Osteocyte (in vitro differentiated cells): ENCODE measurements at regions not wholly inside any gene's neighbourhood (a gene's known extent, or its start where the extent isn't known, plus 50 kb on each side); places are given as distances from the start of the nearest gene placed in this dataset.

Experiments used
- DNase-seq: peaks from one replicate; pipeline ENCODE4 v3.0.0; 2021; ENCODE audit warnings: mixed read lengths; ENCODE audit not compliant: unreplicated experiment; ENCODE audit errors: extremely low spot score
- H3K27ac Mint-ChIP-seq: one replicate; pipeline ENCODE4 v1.8.0; 2021; ENCODE audit warnings: mild to moderate bottlenecking, mixed read lengths; ENCODE audit not compliant: unreplicated experiment
- H3K27me3 Mint-ChIP-seq: one replicate; pipeline ENCODE4 v1.8.0; 2021; ENCODE audit warnings: mixed read lengths; ENCODE audit not compliant: unreplicated experiment
- H3K36me3 Mint-ChIP-seq: one replicate; pipeline ENCODE4 v1.8.0; 2021; ENCODE audit warnings: mixed read lengths; ENCODE audit not compliant: unreplicated experiment
- H3K4me1 Mint-ChIP-seq: one replicate; pipeline ENCODE4 v1.8.0; 2021; ENCODE audit warnings: mixed read lengths; ENCODE audit not compliant: unreplicated experiment
- H3K4me3 Mint-ChIP-seq: one replicate; pipeline ENCODE4 v1.8.0; 2021; ENCODE audit warnings: mild to moderate bottlenecking, moderate library complexity, mixed read lengths; ENCODE audit not compliant: unreplicated experiment
- H3K9me3 Mint-ChIP-seq: one replicate; pipeline ENCODE4 v1.8.0; 2021; ENCODE audit warnings: mixed read lengths; ENCODE audit not compliant: unreplicated experiment
- CTCF ChIP-seq: fragments of 200-600 bp; sonication (generic); IDR thresholded peaks from 2 replicates; pipeline ENCODE4 v1.5.0; 2021; ENCODE audit warnings: antibody characterized with exemption, mild to moderate bottlenecking, moderate library complexity

- Mint-ChIP-seq H3K36me3 (no peaks in the 10 kb centered on the region), H3K4me3 (no peak overlapping the region), H3K27me3 (no peaks in the 10 kb centered on the region), H3K9me3 (peaks cover 6% of the 10 kb centered on the region), H3K27ac (no peak overlapping the region), H3K4me1 (no peaks in the 10 kb centered on the region)
- DNase-seq, result no peak
- TF ChIP-seq CTCF, result no peak
Measured at GRCh38 chr1:2909797-2910196, 108.3 kb upstream of the TTC34 start.

- Mint-ChIP-seq H3K4me1 (no peaks in the 10 kb centered on the region), H3K9me3 (peaks cover 7% of the 10 kb centered on the region), H3K4me3 (no peak overlapping the region), H3K36me3 (no peaks in the 10 kb centered on the region), H3K27ac (no peak overlapping the region), H3K27me3 (no peaks in the 10 kb centered on the region)
- DNase-seq, result no peak
- TF ChIP-seq CTCF, result no peak
Measured at GRCh38 chr1:2910211-2910610, 108.7 kb upstream of the TTC34 start.

DNA sequence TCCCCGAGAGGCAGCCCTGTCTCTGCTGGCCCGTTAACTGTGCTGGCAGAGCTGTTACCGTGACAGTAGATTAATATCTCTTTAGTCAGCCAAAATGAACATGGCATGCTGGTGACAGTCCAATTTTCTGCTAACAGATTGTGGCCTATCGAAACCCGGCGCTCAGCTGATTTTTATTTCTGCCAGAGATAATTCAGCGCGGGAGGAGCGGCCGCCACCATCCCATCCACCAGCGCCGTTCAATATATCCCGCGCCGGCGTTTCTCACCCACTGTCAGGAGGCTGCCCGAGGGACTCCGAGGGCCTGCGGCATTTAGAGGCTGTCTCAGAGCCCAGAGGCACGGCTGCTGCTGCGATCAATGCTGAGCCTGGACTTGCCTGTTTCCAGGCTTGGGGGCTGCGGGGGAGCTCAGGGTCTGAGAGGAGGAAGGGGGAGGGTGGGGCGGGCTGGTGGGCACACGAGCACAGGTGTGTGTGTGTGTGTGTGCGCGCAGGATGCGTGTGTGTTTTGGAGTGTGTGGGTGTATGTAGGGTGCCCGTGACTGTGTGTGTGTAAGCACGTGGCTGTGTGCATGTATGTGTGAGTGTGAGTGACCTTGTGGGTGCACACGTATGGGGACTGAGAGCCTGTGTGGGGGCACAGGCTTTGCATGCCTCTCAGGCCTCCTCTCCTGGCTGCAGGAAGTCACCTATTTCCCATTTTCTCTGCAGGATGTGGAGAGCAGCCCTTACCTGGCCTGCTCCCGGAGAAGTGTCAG lies 109.7 kb upstream of the ACTRT2 start:
- no peak for DNase-seq
- no peaks in the 10 kb centered on the region for H3K27me3 Mint-ChIP-seq
- no peak for TF ChIP-seq CTCF
- H3K36me3 Mint-ChIP-seq, result no peaks in the 10 kb centered on the region
- H3K27ac Mint-ChIP-seq, result no peak overlapping the region
- H3K4me3 Mint-ChIP-seq, result no peak overlapping the region
- H3K4me1 Mint-ChIP-seq, result no peaks in the 10 kb centered on the region
- peaks cover 16% of the 10 kb centered on the region for H3K9me3 Mint-ChIP-seq

GRCh38 chr1:2912424-2913061 lies 108.7 kb upstream of the ACTRT2 start:
- no peaks in the 10 kb centered on the region for H3K4me1 Mint-ChIP-seq
- TF ChIP-seq CTCF, result no peak
- no peaks in the 10 kb centered on the region for H3K27me3 Mint-ChIP-seq
- H3K27ac Mint-ChIP-seq, result no peak overlapping the region
- H3K4me3 Mint-ChIP-seq, result no peak overlapping the region
- no peaks in the 10 kb centered on the region for H3K36me3 Mint-ChIP-seq
- no peak for DNase-seq
- peaks cover 13% of the 10 kb centered on the region for H3K9me3 Mint-ChIP-seq

DNA sequence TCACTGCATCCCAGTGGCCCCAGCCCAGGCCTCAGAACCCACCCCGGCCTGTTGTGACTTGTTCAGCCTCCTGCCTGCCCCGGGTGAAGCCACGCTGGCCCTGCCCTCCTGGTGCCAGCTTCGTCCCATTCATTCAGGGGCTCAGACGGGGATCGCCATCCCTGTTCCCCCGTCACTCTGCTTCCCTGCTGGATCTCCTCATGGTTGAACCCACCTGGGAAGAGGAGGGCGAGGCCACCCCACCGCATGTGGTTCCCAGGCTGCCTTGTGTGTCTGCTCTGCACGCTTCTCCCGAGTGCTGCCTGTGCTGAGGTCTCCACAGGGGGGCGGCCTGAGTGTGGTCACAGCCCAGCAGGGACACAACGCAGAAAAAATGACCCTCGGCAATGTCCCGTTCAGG lies 108.2 kb upstream of the ACTRT2 start:
- no peak for DNase-seq
- Mint-ChIP-seq H3K4me3 (no peak overlapping the region), H3K9me3 (peaks cover 18% of the 10 kb centered on the region), H3K4me1 (no peaks in the 10 kb centered on the region), H3K27me3 (no peaks in the 10 kb centered on the region), H3K36me3 (no peaks in the 10 kb centered on the region), H3K27ac (no peak overlapping the region)
- no peak for TF ChIP-seq CTCF
